ENCODE measurements at regions not wholly inside any gene's neighbourhood (a gene's known extent, or its start where the extent isn't known, plus 50 kb on each side); places are given as distances from the start of the nearest gene placed in this dataset.

DNA sequence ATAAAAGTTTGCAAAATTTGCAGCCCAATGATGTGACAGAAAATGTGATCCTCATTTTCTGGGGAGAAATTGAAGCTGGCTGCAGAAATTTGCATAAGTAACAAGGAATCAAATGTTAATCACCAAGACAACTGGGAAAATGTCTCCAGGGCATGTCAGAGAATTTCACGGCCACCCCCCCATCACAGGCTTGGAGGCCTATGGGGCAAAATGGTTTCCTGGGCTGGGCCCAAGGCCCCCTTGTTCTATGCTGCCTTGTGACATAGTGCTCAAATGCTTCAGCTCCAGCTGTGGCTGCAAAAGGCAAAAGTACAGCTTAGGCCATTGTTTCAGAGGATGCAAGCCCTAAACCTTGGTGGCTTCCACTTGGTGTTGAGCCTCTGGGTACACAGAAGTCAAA lies 1202.6 kb downstream of the EPHA7 start:
- TF ChIP-seq, protein P1, sequence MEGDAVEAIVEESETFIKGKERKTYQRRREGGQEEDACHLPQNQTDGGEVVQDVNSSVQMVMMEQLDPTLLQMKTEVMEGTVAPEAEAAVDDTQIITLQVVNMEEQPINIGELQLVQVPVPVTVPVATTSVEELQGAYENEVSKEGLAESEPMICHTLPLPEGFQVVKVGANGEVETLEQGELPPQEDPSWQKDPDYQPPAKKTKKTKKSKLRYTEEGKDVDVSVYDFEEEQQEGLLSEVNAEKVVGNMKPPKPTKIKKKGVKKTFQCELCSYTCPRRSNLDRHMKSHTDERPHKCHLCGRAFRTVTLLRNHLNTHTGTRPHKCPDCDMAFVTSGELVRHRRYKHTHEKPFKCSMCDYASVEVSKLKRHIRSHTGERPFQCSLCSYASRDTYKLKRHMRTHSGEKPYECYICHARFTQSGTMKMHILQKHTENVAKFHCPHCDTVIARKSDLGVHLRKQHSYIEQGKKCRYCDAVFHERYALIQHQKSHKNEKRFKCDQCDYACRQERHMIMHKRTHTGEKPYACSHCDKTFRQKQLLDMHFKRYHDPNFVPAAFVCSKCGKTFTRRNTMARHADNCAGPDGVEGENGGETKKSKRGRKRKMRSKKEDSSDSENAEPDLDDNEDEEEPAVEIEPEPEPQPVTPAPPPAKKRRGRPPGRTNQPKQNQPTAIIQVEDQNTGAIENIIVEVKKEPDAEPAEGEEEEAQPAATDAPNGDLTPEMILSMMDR (IDR thresholded peaks at IDR 0.05; ENCODE audit: low read depth, low read length), result no peak
- TF ChIP-seq EZH2phosphoT487 (IDR thresholded peaks at IDR 0.05; ENCODE audit: low read depth), result no peak

Data from OCI-LY3 (cell line).